DOHH2 (cell line): ENCODE measurements at regions not wholly inside any gene's neighbourhood (a gene's known extent, or its start where the extent isn't known, plus 50 kb on each side); places are given as distances from the start of the nearest gene placed in this dataset.

Source experiments
- H3F3A ChIP-seq: fragments of 200-600 bp; sonication (generic), shearing (Covaris generic); 2 replicates; pipeline ENCODE4 v1.6.0; 2016; ENCODE audit warnings: antibody characterized with exemption, mild to moderate bottlenecking; ENCODE audit not compliant: control insufficient read depth, insufficient read depth
- H3K27ac ChIP-seq: fragments of 200-600 bp; sonication (generic); 2 replicates; pipeline ENCODE4 v1.5.1; 2014; ENCODE audit warnings: low read depth, mild to moderate bottlenecking, low read length, moderate library complexity
- H3K27me3 ChIP-seq: fragments of 200-600 bp; sonication (generic); 2 replicates; pipeline ENCODE4 v1.6.1; 2014; ENCODE audit warnings: mild to moderate bottlenecking, low read length, mixed read lengths; ENCODE audit not compliant: control insufficient read depth
- H3K36me3 ChIP-seq: fragments of 200-600 bp; sonication (generic); 2 replicates; pipeline ENCODE4 v1.6.1; 2014; ENCODE audit warnings: mild to moderate bottlenecking, low read length, moderate library complexity, mixed read lengths; ENCODE audit not compliant: control insufficient read depth
- H3K4me1 ChIP-seq: fragments of 200-600 bp; sonication (generic); 2 replicates; pipeline ENCODE4 v1.6.1; 2014; ENCODE audit warnings: mild to moderate bottlenecking, low read length, mixed read lengths; ENCODE audit not compliant: control insufficient read depth
- H3K4me2 ChIP-seq: fragments of 200-600 bp; sonication (generic); 2 replicates; pipeline ENCODE4 v1.6.0; 2014; ENCODE audit warnings: mild to moderate bottlenecking, low read length, moderate library complexity
- H3K4me3 ChIP-seq: fragments of 200-600 bp; sonication (generic); 2 replicates; pipeline ENCODE4 v1.5.1; 2014; ENCODE audit warnings: mild to moderate bottlenecking, low read length, mixed read lengths
- H3K79me2 ChIP-seq: fragments of 200-600 bp; sonication (generic); 2 replicates; pipeline ENCODE4 v1.6.1; 2014; ENCODE audit warnings: mild to moderate bottlenecking, low read length, mixed read lengths; ENCODE audit not compliant: control insufficient read depth
- H3K9me2 ChIP-seq: fragments of 200-600 bp; sonication (generic); replicated peaks from 2 replicates; pipeline ENCODE4 v1.6.1; 2014; ENCODE audit warnings: mild to moderate bottlenecking, low read length, mixed read lengths; ENCODE audit not compliant: control insufficient read depth
- H3K9me3 ChIP-seq: fragments of 200-600 bp; sonication (generic); 2 replicates; pipeline ENCODE4 v1.6.1; 2014; ENCODE audit warnings: antibody characterized with exemption, low read length, mixed read lengths; ENCODE audit not compliant: control insufficient read depth, insufficient read depth
- H4K20me1 ChIP-seq: fragments of 200-600 bp; sonication (generic); 2 replicates; pipeline ENCODE4 v1.6.0; 2014; ENCODE audit warnings: low read depth, mild to moderate bottlenecking, antibody characterized with exemption, low read length, moderate library complexity; ENCODE audit not compliant: control insufficient read depth, insufficient read depth
- EZH2phosphoT487 ChIP-seq: fragments of 200-600 bp; sonication (generic); IDR thresholded peaks from 2 replicates; pipeline ENCODE4 v1.6.1; 2017; ENCODE audit warnings: borderline replicate concordance, mild to moderate bottlenecking, antibody characterized with exemption, low read length, moderate library complexity, mixed read lengths
- TF ChIP-seq, protein P1 (sequence below): fragments of 200-600 bp; sonication (generic); IDR thresholded peaks from one replicate; pipeline ENCODE4 v1.5.1; 2014; ENCODE audit warnings: antibody characterized with exemption, mild to moderate bottlenecking, low read depth, low read length; ENCODE audit not compliant: poor library complexity, severe bottlenecking

DNA sequence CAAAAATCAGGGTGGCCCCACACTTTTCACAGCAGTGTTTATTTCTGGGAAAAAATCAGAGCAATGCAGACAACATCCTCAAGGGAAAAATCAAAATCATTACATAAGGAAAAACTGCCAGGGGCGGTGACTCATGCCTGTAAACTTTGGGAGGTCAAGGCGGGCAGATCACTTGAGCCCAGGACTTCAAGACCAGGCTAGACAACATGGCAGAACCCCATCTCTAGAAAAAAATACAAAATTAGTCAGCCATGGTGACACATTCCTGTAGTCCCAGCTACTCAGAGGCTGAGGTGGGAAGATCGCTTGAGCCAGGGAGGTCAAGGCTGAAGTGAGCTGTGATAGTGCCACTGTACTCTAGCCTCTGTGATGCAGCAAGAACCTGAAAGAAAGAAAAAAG is 102.8 kb downstream of the NAF1 start:
- TF ChIP-seq, protein P1, sequence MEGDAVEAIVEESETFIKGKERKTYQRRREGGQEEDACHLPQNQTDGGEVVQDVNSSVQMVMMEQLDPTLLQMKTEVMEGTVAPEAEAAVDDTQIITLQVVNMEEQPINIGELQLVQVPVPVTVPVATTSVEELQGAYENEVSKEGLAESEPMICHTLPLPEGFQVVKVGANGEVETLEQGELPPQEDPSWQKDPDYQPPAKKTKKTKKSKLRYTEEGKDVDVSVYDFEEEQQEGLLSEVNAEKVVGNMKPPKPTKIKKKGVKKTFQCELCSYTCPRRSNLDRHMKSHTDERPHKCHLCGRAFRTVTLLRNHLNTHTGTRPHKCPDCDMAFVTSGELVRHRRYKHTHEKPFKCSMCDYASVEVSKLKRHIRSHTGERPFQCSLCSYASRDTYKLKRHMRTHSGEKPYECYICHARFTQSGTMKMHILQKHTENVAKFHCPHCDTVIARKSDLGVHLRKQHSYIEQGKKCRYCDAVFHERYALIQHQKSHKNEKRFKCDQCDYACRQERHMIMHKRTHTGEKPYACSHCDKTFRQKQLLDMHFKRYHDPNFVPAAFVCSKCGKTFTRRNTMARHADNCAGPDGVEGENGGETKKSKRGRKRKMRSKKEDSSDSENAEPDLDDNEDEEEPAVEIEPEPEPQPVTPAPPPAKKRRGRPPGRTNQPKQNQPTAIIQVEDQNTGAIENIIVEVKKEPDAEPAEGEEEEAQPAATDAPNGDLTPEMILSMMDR: no peak
- TF ChIP-seq EZH2phosphoT487: no peak
- H3K36me3 ChIP-seq: no peaks in the 10 kb centered on the region
- no peaks in the 10 kb centered on the region for H3F3A ChIP-seq
- no peak overlapping the region for H3K4me3 ChIP-seq
- H3K27ac ChIP-seq: no peak overlapping the region
- no peaks in the 10 kb centered on the region for H3K9me3 ChIP-seq
- H3K79me2 ChIP-seq: no peaks in the 10 kb centered on the region
- H4K20me1 ChIP-seq: no peaks in the 10 kb centered on the region
- H3K4me2 ChIP-seq: no peak overlapping the region
- H3K4me1 ChIP-seq: no peaks in the 10 kb centered on the region
- no peaks in the 10 kb centered on the region for H3K9me2 ChIP-seq
- H3K27me3 ChIP-seq: no peaks in the 10 kb centered on the region

DNA sequence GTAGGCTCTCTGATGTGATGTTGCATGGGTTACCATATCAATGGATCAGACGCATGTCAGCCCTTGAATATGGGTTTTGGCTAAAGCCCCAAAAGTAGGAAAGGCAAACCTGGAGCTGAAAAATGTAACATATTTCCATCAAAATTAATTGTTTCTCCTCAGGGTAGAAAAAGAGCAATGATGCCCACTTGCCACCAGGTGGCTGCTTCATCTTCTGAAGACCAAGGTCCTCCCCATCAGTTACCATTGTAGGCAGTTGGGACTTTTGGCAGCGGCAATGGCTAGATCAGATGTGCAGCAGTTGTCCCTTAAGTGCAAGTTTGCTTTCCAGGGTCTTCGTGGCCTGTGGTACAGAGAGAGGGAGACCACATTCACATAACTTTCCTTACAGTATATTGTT is 118.2 kb downstream of the NAF1 start:
- Histone ChIP-seq H3F3A (no peaks in the 10 kb centered on the region), H3K4me3 (no peak overlapping the region), H3K4me2 (no peak overlapping the region), H3K9me2 (no peaks in the 10 kb centered on the region), H3K27ac (no peak overlapping the region), H3K9me3 (no peaks in the 10 kb centered on the region), H4K20me1 (no peaks in the 10 kb centered on the region), H3K36me3 (no peaks in the 10 kb centered on the region), H3K4me1 (no peaks in the 10 kb centered on the region), H3K27me3 (peaks cover 10% of the 10 kb centered on the region; the same call in 1 of the 2 replicates), H3K79me2 (no peaks in the 10 kb centered on the region)
- TF ChIP-seq, protein P1: peak; percentile 62
- TF ChIP-seq EZH2phosphoT487: no peak

DNA sequence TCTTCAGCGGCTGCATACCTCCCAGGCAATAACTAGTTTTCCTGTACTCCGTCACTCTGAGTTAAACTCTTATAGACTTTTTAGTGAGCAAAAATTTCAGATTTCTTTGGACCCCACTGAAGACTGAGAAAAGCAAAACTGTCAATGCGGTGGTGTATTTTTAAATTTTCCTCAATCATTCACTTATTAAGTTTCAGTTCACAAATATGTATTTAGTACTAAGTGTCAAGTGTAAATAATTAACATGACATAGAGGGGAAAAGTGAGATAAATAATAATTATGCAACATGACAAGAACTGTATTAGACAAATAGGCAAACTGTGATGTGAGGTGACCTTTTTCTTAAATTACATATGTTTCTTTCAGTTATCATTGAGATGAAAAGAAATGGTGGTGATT is 124.4 kb downstream of the NAF1 start:
- no peak overlapping the region for H3K4me3 ChIP-seq
- H3F3A ChIP-seq: no peaks in the 10 kb centered on the region
- H3K36me3 ChIP-seq: no peaks in the 10 kb centered on the region
- H3K4me2 ChIP-seq: no peak overlapping the region
- H3K9me3 ChIP-seq: no peaks in the 10 kb centered on the region
- H3K79me2 ChIP-seq: no peaks in the 10 kb centered on the region
- H4K20me1 ChIP-seq: no peaks in the 10 kb centered on the region
- H3K27ac ChIP-seq: no peak overlapping the region
- TF ChIP-seq, protein P1: no peak
- TF ChIP-seq EZH2phosphoT487: no peak
- no peaks in the 10 kb centered on the region for H3K9me2 ChIP-seq
- H3K27me3 ChIP-seq: peaks cover 11% of the 10 kb centered on the region; the same call in 1 of the 2 replicates
- H3K4me1 ChIP-seq: no peaks in the 10 kb centered on the region

DNA sequence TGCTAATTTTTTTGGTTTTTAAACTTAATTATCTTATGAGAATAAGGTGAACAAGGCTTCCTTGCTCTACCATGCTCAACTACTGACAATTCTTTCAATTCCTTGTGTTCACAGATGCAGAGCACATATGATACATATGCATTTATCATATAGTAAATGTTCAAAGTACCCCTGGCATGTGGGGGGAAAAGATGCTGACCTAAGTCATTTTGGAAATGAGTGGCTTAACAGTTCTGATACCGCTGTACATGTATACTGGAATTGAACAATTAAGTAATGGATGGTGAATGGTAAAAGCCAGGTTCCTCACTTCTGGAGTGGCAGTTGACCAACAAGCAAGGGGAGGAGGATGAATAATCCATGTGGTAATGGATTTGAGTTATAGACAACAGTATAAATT is 149.6 kb downstream of the NAF1 start:
- H3F3A ChIP-seq: no peaks in the 10 kb centered on the region
- H3K79me2 ChIP-seq: no peaks in the 10 kb centered on the region
- H3K27ac ChIP-seq: no peak overlapping the region
- H3K27me3 ChIP-seq: no peaks in the 10 kb centered on the region
- no peak for TF ChIP-seq EZH2phosphoT487
- TF ChIP-seq, protein P1: no peak
- H3K4me1 ChIP-seq: no peaks in the 10 kb centered on the region
- no peaks in the 10 kb centered on the region for H3K9me3 ChIP-seq
- H3K4me2 ChIP-seq: no peak overlapping the region
- no peaks in the 10 kb centered on the region for H3K36me3 ChIP-seq
- no peaks in the 10 kb centered on the region for H4K20me1 ChIP-seq
- H3K9me2 ChIP-seq: no peaks in the 10 kb centered on the region
- no peak overlapping the region for H3K4me3 ChIP-seq
